HG03064 (cell line): ENCODE measurements at regions not wholly inside any gene's neighbourhood (a gene's known extent, or its start where the extent isn't known, plus 50 kb on each side); places are given as distances from the start of the nearest gene placed in this dataset.
"Not testable (repeated sequence)": the region's sequence is repeated elsewhere in the genome, so short reads cannot be mapped to it uniquely, and the experiment has no call there.

Experiments used
- ATAC-seq: cut with Tn5 transposase; IDR thresholded peaks from one replicate; pipeline ENCODE4 v1.9.1; 2021; ENCODE audit warnings: low read depth; ENCODE audit not compliant: unreplicated experiment

GRCh38 chr2:155600914-155601760 is 731.4 kb downstream of the NR4A2 start:
- no peak for ATAC-seq

GRCh38 chr2:155600296-155600695 is 732.2 kb downstream of the NR4A2 start:
- ATAC-seq, result no peak

GRCh38 chr2:155599834-155600233 is 732.7 kb downstream of the NR4A2 start:
- ATAC-seq, result no peak

- ATAC-seq, result no peak
Measured at GRCh38 chr2:155583674-155584195, 748.8 kb downstream of the NR4A2 start.

- ATAC-seq, result no peak
Measured at GRCh38 chr2:155574941-155575340, 757.6 kb downstream of the NR4A2 start.

- ATAC-seq, result no peak
Measured at GRCh38 chr2:155547571-155547970, 785.0 kb downstream of the NR4A2 start.

GRCh38 chr2:155546721-155547555 is 785.6 kb downstream of the NR4A2 start:
- ATAC-seq, result no peak

GRCh38 chr2:155539028-155539427 is 793.5 kb downstream of the NR4A2 start:
- not testable (repeated sequence) for ATAC-seq

GRCh38 chr2:155528034-155528433 is 804.5 kb downstream of the NR4A2 start:
- no peak for ATAC-seq

- no peak for ATAC-seq
Measured at GRCh38 chr2:155525199-155525598, 807.3 kb downstream of the NR4A2 start.

GRCh38 chr2:155519529-155520130 is 812.9 kb downstream of the NR4A2 start:
- ATAC-seq, result no peak

- no peak for ATAC-seq
Measured at GRCh38 chr2:155518094-155518493, 814.4 kb downstream of the NR4A2 start.

GRCh38 chr2:155517362-155517761 is 815.2 kb downstream of the NR4A2 start:
- no peak for ATAC-seq

GRCh38 chr2:155513248-155513647 is 814.8 kb downstream of the KCNJ3 start:
- no peak for ATAC-seq

GRCh38 chr2:155502766-155503165 is 804.3 kb downstream of the KCNJ3 start:
- ATAC-seq, result no peak

GRCh38 chr2:155498106-155498505 is 799.6 kb downstream of the KCNJ3 start:
- no peak for ATAC-seq

GRCh38 chr2:155494744-155495143 is 796.2 kb downstream of the KCNJ3 start:
- ATAC-seq, result no peak

GRCh38 chr2:155485141-155485842 is 786.8 kb downstream of the KCNJ3 start:
- ATAC-seq, result no peak

- no peak for ATAC-seq
Measured at GRCh38 chr2:155481141-155481540, 782.6 kb downstream of the KCNJ3 start.

GRCh38 chr2:155472018-155472417 is 773.5 kb downstream of the KCNJ3 start:
- ATAC-seq, result not testable (repeated sequence)
